B cell (primary cell): ENCODE measurements at regions not wholly inside any gene's neighbourhood (a gene's known extent, or its start where the extent isn't known, plus 50 kb on each side); places are given as distances from the start of the nearest gene placed in this dataset.

Experiments
- ATAC-seq: fragments of 200-7000 bp; cut with Tn5 transposase; one replicate; pipeline ENCODE4 v1.10.0; 2021; ENCODE audit warnings: low read depth, mild to moderate bottlenecking, moderate number of reproducible peaks, moderate library complexity
- CTCF ChIA-PET: fragments of 350-600 bp; sonication (Branson Sonifier 250); formaldehyde crosslinking; loops from one replicate; lab custom pipeline; 2021; ENCODE audit warnings: antibody characterized with exemption, inconsistent platforms; lab: Charles Lee
- POLR2A ChIA-PET: fragments of 350-600 bp; sonication (Branson Sonifier 250); formaldehyde crosslinking; loops from one replicate; lab custom pipeline; 2021; ENCODE audit warnings: antibody characterized with exemption; lab: Charles Lee
- DNase-seq: peaks from one replicate; pipeline ENCODE4 v3.0.0; 2013
- H2AFZ ChIP-seq: 2 replicates; pipeline ENCODE4 v1.6.1; 2012; ENCODE audit warnings: mild to moderate bottlenecking, low read depth, low read length; ENCODE audit not compliant: insufficient read depth, poor library complexity, severe bottlenecking
- H3K27ac ChIP-seq, 2 donors: 1 replicate in 1 of 2; 2 replicates in 1 of 2; pipeline ENCODE4 v1.5.1; 2012 to 2013; ENCODE audit warnings: low read length in 2 of 2, mild to moderate bottlenecking in 2 of 2, moderate library complexity in 1 of 2
- H3K27me3 ChIP-seq, 4 experiments: fragments of 200-600 bp in 1 of 4; sonication (generic) in 1 of 4; replicated peaks in 1 of 4; 1 replicate in 2 of 4; 2 replicates in 2 of 4; pipeline versions ENCODE4 v1.6.1 to v1.7.0; 2013 to 2016; ENCODE audit warnings: low read length in 3 of 4, mild to moderate bottlenecking in 2 of 4, mixed read lengths in 1 of 4, moderate library complexity in 1 of 4; ENCODE audit not compliant: insufficient read depth in 4 of 4, control insufficient read depth in 3 of 4; ENCODE audit errors: control extremely low read depth in 1 of 4
- H3K36me3 ChIP-seq, 2 experiments: replicated peaks in 1 of 2; 1 replicate in 1 of 2; 2 replicates in 1 of 2; pipeline versions ENCODE4 v1.6.1 to v1.7.1; 2013; ENCODE audit warnings: low read length in 1 of 2; ENCODE audit not compliant: insufficient read depth in 2 of 2, control insufficient read depth in 1 of 2; ENCODE audit errors: control extremely low read depth in 1 of 2, extremely low read depth in 1 of 2
- H3K4me1 ChIP-seq, 2 donors: fragments of 200-600 bp in 1 of 2; sonication (generic) in 1 of 2; 1 replicate in 1 of 2; 2 replicates in 1 of 2; pipeline versions ENCODE4 v1.5.1 to v1.6.1; 2013 to 2017; ENCODE audit warnings: low read length in 2 of 2; ENCODE audit not compliant: control insufficient read depth in 2 of 2, insufficient read depth in 2 of 2
- H3K4me2 ChIP-seq: replicated peaks from 2 replicates; pipeline ENCODE3; 2012; ENCODE audit warnings: mild to moderate bottlenecking, low read depth, low read length; ENCODE audit not compliant: poor library complexity, severe bottlenecking
- H3K4me3 ChIP-seq, 5 experiments: fragments of 200-600 bp in 1 of 5; sonication (generic) in 1 of 5; 1 replicate in 3 of 5; 2 replicates in 2 of 5; pipeline versions ENCODE4 v1.5.1 to v1.7.0; 2011 to 2016; ENCODE audit warnings: low read length in 4 of 5, mild to moderate bottlenecking in 4 of 5, low read depth in 2 of 5, control low read depth in 1 of 5, moderate library complexity in 1 of 5; ENCODE audit not compliant: insufficient read depth in 1 of 5; ENCODE audit errors: control extremely low read depth in 1 of 5, extremely low read depth in 1 of 5
- H3K79me2 ChIP-seq: fragments of 200-600 bp; sonication (generic); one replicate; pipeline ENCODE4 v1.6.0; 2016; ENCODE audit warnings: low read length; ENCODE audit not compliant: control insufficient read depth, insufficient read depth
- H3K9ac ChIP-seq: fragments of 200-600 bp; sonication (generic); 2 replicates; pipeline ENCODE4 v1.6.1; 2017; ENCODE audit warnings: mild to moderate bottlenecking, low read length, moderate library complexity
- H3K9me3 ChIP-seq, 3 donors: one replicate each; pipeline versions ENCODE4 v1.6.1 to v1.7.1; 2013; ENCODE audit warnings: low read length in 2 of 3; ENCODE audit not compliant: control insufficient read depth in 2 of 3, insufficient read depth in 1 of 3; ENCODE audit errors: control extremely low read depth in 1 of 3
- H4K20me1 ChIP-seq: 2 replicates; pipeline ENCODE4 v1.6.0; 2012; ENCODE audit warnings: mild to moderate bottlenecking, low read length; ENCODE audit not compliant: insufficient read depth, control insufficient read depth, poor library complexity, severe bottlenecking
- H3K27ac Mint-ChIP-seq: one replicate; pipeline ENCODE4 v1.8.0; 2021; ENCODE audit warnings: mixed read lengths
- H3K27me3 Mint-ChIP-seq: one replicate; pipeline ENCODE4 v1.8.0; 2021; ENCODE audit warnings: mixed read lengths
- H3K4me1 Mint-ChIP-seq: one replicate; pipeline ENCODE4 v1.8.0; 2021; ENCODE audit warnings: mixed read lengths
- H3K4me3 Mint-ChIP-seq: one replicate; pipeline ENCODE4 v1.8.0; 2021; ENCODE audit warnings: mixed read lengths
- H3K9me3 Mint-ChIP-seq: one replicate; pipeline ENCODE4 v1.8.0; 2022; ENCODE audit warnings: mixed read lengths; ENCODE audit not compliant: insufficient read depth
- CTCF ChIP-seq: fragments of 200-600 bp; IDR thresholded peaks from one replicate; pipeline ENCODE4 v1.8.0; 2022; ENCODE audit warnings: antibody characterized with exemption, mild to moderate bottlenecking
- EZH2 ChIP-seq: IDR thresholded peaks from 2 replicates; pipeline ENCODE4 v1.6.1; 2012; ENCODE audit warnings: borderline replicate concordance, low read depth, mild to moderate bottlenecking, moderate library complexity, low read length; ENCODE audit not compliant: insufficient read depth, poor library complexity, severe bottlenecking
- WGBS: methylation state at CpG from one replicate; pipeline ENCODE4 v1.1.5; 2013; ENCODE audit warnings: missing lambda C conversion rate; ENCODE audit not compliant: insufficient coverage; 5-methylcytosine and 5-hydroxymethylcytosine counted together
- intact Hi-C: fragments of 100-400 bp; cut with micrococcal nuclease; formaldehyde crosslinking; loops from one replicate; pipeline ENCODE4 v1.10.0; 2022

- Histone ChIP-seq H3K79me2 (no peaks in the 10 kb centered on the region), H3K36me3 (no peaks in the 10 kb centered on the region), H3K4me1 (no peaks in the 10 kb centered on the region), H3K4me3 (no peak overlapping the region), H3K9me3 (no peaks in the 10 kb centered on the region), H3K9ac (no peak overlapping the region), H2AFZ (no peak overlapping the region), H4K20me1 (no peaks in the 10 kb centered on the region), H3K27me3 (peaks cover 0 to 7% (median 6%) of the 10 kb centered on the region in 4 experiments), H3K27ac (no peak overlapping the region), H3K4me2 (no peak overlapping the region)
- H3K4me1 Mint-ChIP-seq, result peaks cover 5% of the 10 kb centered on the region
- peaks cover 35% of the 10 kb centered on the region for H3K27me3 Mint-ChIP-seq
- intact Hi-C loops, result no loop called here
- 98% methylated on average over 13 of the region's 15 CpGs for WGBS
- no peaks in the 10 kb centered on the region for H3K9me3 Mint-ChIP-seq
- H3K27ac Mint-ChIP-seq, result no peak overlapping the region
- DNase-seq (no peak), ATAC-seq (no peak)
- no peak for TF ChIP-seq EZH2
- H3K4me3 Mint-ChIP-seq, result no peak overlapping the region
- CTCF ChIA-PET, result interaction anchor here (1.5 to 12.5 kb wide), 2 partner anchors 176 to 1271 kb away, joined by 6 to 334 read pairs; no protein-coding TSS in a partner anchor
- POLR2A ChIA-PET, result no interaction called here
These were observed 264.1 kb downstream of the CDC5L start for GRCh38 chr6:44651604-44652003.

GRCh38 chr6:44652547-44652946 is 265.0 kb downstream of the CDC5L start:
- H3K4me3 Mint-ChIP-seq, result no peak overlapping the region
- DNase-seq, result no peak
- CTCF ChIA-PET, result interaction anchor here (0.9 to 12.5 kb wide), 6 partner anchors 10 to 1278 kb away, joined by 3 to 334 read pairs (median 7); no protein-coding TSS in a partner anchor

More at GRCh38 chr6:44652547-44652946, 265.0 kb downstream of the CDC5L start:
- Mint-ChIP-seq H3K4me1 (peaks cover 5% of the 10 kb centered on the region), H3K27ac (no peak overlapping the region), H3K27me3 (peaks cover 34% of the 10 kb centered on the region), H3K9me3 (no peaks in the 10 kb centered on the region)
- Histone ChIP-seq H3K4me3 (no peak overlapping the region), H3K27ac (no peak overlapping the region), H3K27me3 (peaks cover 0 to 12% (median 6%) of the 10 kb centered on the region in 4 experiments), H3K9ac (no peak overlapping the region), H3K79me2 (no peaks in the 10 kb centered on the region), H2AFZ (no peak overlapping the region), H3K9me3 (no peaks in the 10 kb centered on the region), H3K4me2 (no peak overlapping the region), H3K4me1 (no peaks in the 10 kb centered on the region), H4K20me1 (no peaks in the 10 kb centered on the region), H3K36me3 (no peaks in the 10 kb centered on the region)
- intact Hi-C loops, result no loop called here
- no CpG with 5 or more reads among the region's 1 CpG for WGBS
- ATAC-seq, result no peak
- POLR2A ChIA-PET, result no interaction called here
- TF ChIP-seq CTCF, result no peak
- no peak for TF ChIP-seq EZH2
